OCI-LY7 (cell line): ENCODE measurements at regions not wholly inside any gene's neighbourhood (a gene's known extent, or its start where the extent isn't known, plus 50 kb on each side); places are given as distances from the start of the nearest gene placed in this dataset.

Experiments
- BruUV-seq: library from RNA; stranded (reverse); fragments of 400-500 nt; replicated peaks from 2 replicates; lab custom pipeline; 2021; lab: Mats Ljungman, UMichigan
- CTCF ChIA-PET: fragments of 300-600 bp; sonication (Branson Sonifier 250); formaldehyde crosslinking; loops from one replicate; lab custom pipeline; 2022; ENCODE audit warnings: antibody characterized with exemption; ENCODE audit not compliant: unreplicated experiment; lab: Charles Lee
- POLR2A ChIA-PET: fragments of 300-600 bp; sonication (Branson Sonifier 250); formaldehyde crosslinking; loops from one replicate; lab custom pipeline; 2022; ENCODE audit warnings: antibody characterized with exemption; lab: Charles Lee
- DNase-seq: peaks from one replicate; pipeline ENCODE4 v3.0.0-alpha.2; 2015; ENCODE audit warnings: low spot score
- H2AFZ ChIP-seq: fragments of 200-600 bp; sonication (generic), shearing (Covaris generic); 2 replicates; pipeline ENCODE4 v1.6.1; 2014; ENCODE audit warnings: mild to moderate bottlenecking, antibody characterized with exemption, low read length, moderate library complexity
- H3K27ac ChIP-seq: fragments of 200-600 bp; sonication (generic); 2 replicates; pipeline ENCODE4 v1.5.1; 2014; ENCODE audit warnings: mixed run types, low read depth, mild to moderate bottlenecking, moderate library complexity, low read length, inconsistent platforms; ENCODE audit not compliant: poor library complexity, severe bottlenecking
- H3K36me3 ChIP-seq: fragments of 200-600 bp; sonication (generic); 2 replicates; pipeline ENCODE4 v1.6.1; 2014; ENCODE audit warnings: mild to moderate bottlenecking, antibody characterized with exemption, low read length, moderate library complexity, mixed read lengths; ENCODE audit not compliant: insufficient read depth
- H3K4me1 ChIP-seq: fragments of 200-600 bp; sonication (generic); 2 replicates; pipeline ENCODE4 v1.5.1; 2014; ENCODE audit warnings: mild to moderate bottlenecking, low read length; ENCODE audit not compliant: insufficient read depth, poor library complexity, severe bottlenecking
- H3K4me2 ChIP-seq: fragments of 200-600 bp; sonication (generic); 2 replicates; pipeline ENCODE4 v1.6.1; 2014; ENCODE audit warnings: mild to moderate bottlenecking, low read length
- H3K4me3 ChIP-seq: fragments of 200-600 bp; sonication (generic); 2 replicates; pipeline ENCODE4 v1.5.1; 2014; ENCODE audit warnings: mild to moderate bottlenecking, low read depth, low read length; ENCODE audit not compliant: poor library complexity, severe bottlenecking
- H3K79me2 ChIP-seq: fragments of 200-600 bp; sonication (generic); 2 replicates; pipeline ENCODE4 v1.6.1; 2016; ENCODE audit warnings: low read depth, mild to moderate bottlenecking, low read length, moderate library complexity, mixed read lengths; ENCODE audit not compliant: insufficient read depth
- H3K9me2 ChIP-seq: fragments of 200-600 bp; sonication (generic); 2 replicates; pipeline ENCODE4 v1.6.1; 2016; ENCODE audit warnings: mild to moderate bottlenecking, low read length, mixed read lengths; ENCODE audit not compliant: insufficient read depth
- H3K9me3 ChIP-seq: fragments of 200-600 bp; sonication (generic); 2 replicates; pipeline ENCODE4 v1.6.1; 2014; ENCODE audit warnings: mild to moderate bottlenecking, mixed run types, low read length, mixed read lengths
- H4K20me1 ChIP-seq: fragments of 200-600 bp; sonication (generic); 2 replicates; pipeline ENCODE4 v1.6.1; 2014; ENCODE audit warnings: mild to moderate bottlenecking, antibody characterized with exemption, low read length, moderate library complexity, mixed read lengths; ENCODE audit not compliant: insufficient read depth
- CTCF ChIP-seq: fragments of 200-600 bp; sonication (generic); conservative IDR thresholded peaks from 2 replicates; pipeline ENCODE4 v1.5.1; 2014; ENCODE audit warnings: mild to moderate bottlenecking, antibody characterized with exemption, low read length, moderate library complexity, mixed read lengths
- EZH2phosphoT487 ChIP-seq: fragments of 200-600 bp; sonication (generic); IDR thresholded peaks from 2 replicates; pipeline ENCODE4 v1.6.1; 2018; ENCODE audit warnings: low read depth, borderline replicate concordance, mild to moderate bottlenecking, mixed run types, antibody characterized with exemption, low read length, moderate library complexity, mixed read lengths
- intact Hi-C: fragments of 100-400 bp; cut with micrococcal nuclease; formaldehyde crosslinking; loops from one replicate; pipeline ENCODE4 v1.10.0; 2022; ENCODE audit not compliant: unreplicated experiment

DNA sequence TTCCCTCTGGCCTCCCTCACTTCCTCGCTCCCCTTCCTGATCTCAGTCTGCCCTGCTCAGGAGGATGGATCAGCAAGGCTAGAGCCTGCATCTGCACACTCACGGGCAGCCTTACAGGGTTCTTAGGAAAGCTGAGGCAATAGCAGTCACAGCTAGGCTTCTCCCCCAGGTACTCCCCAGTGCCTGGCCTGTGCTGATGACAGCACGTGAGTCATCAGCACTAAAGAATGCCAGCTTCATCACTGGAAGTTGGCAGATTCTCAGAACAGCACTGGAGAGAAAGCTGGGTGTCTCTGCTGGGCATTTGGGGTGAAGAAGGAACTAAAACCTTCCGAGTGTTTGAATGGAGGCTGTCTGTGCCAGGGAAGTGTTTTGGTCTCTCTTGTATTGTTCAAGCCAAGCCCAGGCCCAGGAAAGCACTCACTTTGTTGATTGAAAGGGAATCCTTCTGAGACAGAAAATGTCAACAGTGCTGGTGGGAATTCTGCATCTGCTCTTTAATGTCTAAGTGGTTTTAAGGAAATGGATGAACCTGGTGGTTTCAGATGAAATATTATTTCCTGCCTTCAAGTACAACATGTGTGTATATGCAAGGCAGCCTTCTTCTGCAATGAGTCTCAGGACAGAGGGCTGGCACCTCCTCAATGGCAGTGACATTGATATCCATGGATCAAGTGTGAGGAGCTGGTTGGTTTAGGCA, 73.0 kb upstream of the SCOC start:
- DNase-seq, result no peak
- ChIA-PET POLR2A (interaction anchor here (0.7 to 1.1 kb wide), 3 partner anchors 11 to 29 kb away, joined by 3 to 4 read pairs (median 3); no protein-coding TSS in a partner anchor), CTCF (no interaction called here)
- TF ChIP-seq EZH2phosphoT487 (no peak), CTCF (no peak)
- Histone ChIP-seq H3K4me3 (no peak overlapping the region), H3K36me3 (no peaks in the 10 kb centered on the region), H2AFZ (no peak overlapping the region), H3K4me1 (no peaks in the 10 kb centered on the region), H3K9me2 (no peaks in the 10 kb centered on the region), H3K79me2 (no peaks in the 10 kb centered on the region), H3K9me3 (no peaks in the 10 kb centered on the region), H4K20me1 (no peaks in the 10 kb centered on the region), H3K27ac (no peak overlapping the region), H3K4me2 (no peak overlapping the region)
- BruUV-seq, result no TSS peak
- intact Hi-C loops, result no loop called here

- Histone ChIP-seq H2AFZ (no peak overlapping the region), H3K27ac (no peak overlapping the region), H3K79me2 (no peaks in the 10 kb centered on the region), H3K4me1 (no peaks in the 10 kb centered on the region), H3K9me3 (no peaks in the 10 kb centered on the region), H4K20me1 (no peaks in the 10 kb centered on the region), H3K4me2 (no peak overlapping the region), H3K4me3 (no peak overlapping the region), H3K36me3 (no peaks in the 10 kb centered on the region), H3K9me2 (no peaks in the 10 kb centered on the region)
- POLR2A ChIA-PET, result no interaction called here
- CTCF ChIA-PET, result no interaction called here
- TF ChIP-seq CTCF (no peak), EZH2phosphoT487 (no peak)
- BruUV-seq, result no TSS peak
- intact Hi-C loops, result no loop called here
- no peak for DNase-seq
Measured at GRCh38 chr4:140298001-140298400, 75.4 kb upstream of the SCOC start.

DNA sequence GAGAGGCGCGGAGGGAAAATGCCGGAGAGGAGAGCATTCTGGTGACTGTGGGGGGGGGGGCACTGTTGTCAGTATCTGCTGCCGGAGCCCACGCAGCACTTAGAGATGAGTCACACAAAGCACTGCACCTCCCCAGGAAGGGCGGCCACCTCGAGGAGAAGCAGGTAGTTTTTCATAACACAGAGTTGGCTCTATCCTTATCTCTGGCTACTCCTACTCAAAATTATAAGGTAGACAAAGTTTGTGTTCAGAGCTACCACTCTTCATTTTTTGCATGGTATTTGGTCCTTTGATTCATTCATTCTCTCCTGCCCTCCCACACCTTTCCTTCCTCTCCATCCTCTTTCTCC, 76.2 kb upstream of the SCOC start:
- H3K79me2 ChIP-seq, result no peaks in the 10 kb centered on the region
- no peak overlapping the region for H3K4me2 ChIP-seq
- POLR2A ChIA-PET, result no interaction called here
- H3K4me1 ChIP-seq, result no peaks in the 10 kb centered on the region
- TF ChIP-seq CTCF (no peak), EZH2phosphoT487 (no peak)
- DNase-seq, result no peak
- no peak overlapping the region for H3K27ac ChIP-seq
- H4K20me1 ChIP-seq, result no peaks in the 10 kb centered on the region
- H3K4me3 ChIP-seq, result no peak overlapping the region
- BruUV-seq, result no TSS peak
- no peak overlapping the region for H2AFZ ChIP-seq
- no peaks in the 10 kb centered on the region for H3K9me2 ChIP-seq
- H3K9me3 ChIP-seq, result no peaks in the 10 kb centered on the region
- CTCF ChIA-PET, result no interaction called here
- intact Hi-C loops, result no loop called here
- no peaks in the 10 kb centered on the region for H3K36me3 ChIP-seq
